ENCODE measurements at regions not wholly inside any gene's neighbourhood (a gene's known extent, or its start where the extent isn't known, plus 50 kb on each side); places are given as distances from the start of the nearest gene placed in this dataset.

- no peaks in the 10 kb centered on the region for H3K9me2 ChIP-seq (replicated peaks; ENCODE audit: insufficient read depth, low read length)
- H3K9ac ChIP-seq (ENCODE audit: low read length) = no peak overlapping the region
- H3K27me3 ChIP-seq (ENCODE audit: low read length) = no peaks in the 10 kb centered on the region
- no peaks in the 10 kb centered on the region for H3K9me3 ChIP-seq (ENCODE audit: low read length)
- H3K27ac ChIP-seq (ENCODE audit: low read length) = no peak overlapping the region
- no peaks in the 10 kb centered on the region for H4K20me1 ChIP-seq (ENCODE audit: insufficient read depth, low read depth, low read length)
- H3K36me3 ChIP-seq (ENCODE audit: insufficient read depth, low read length) = no peaks in the 10 kb centered on the region
- no peak for DNase-seq
- no peaks in the 10 kb centered on the region for H3K79me2 ChIP-seq (ENCODE audit: low read length)
- no peak overlapping the region for H3K4me2 ChIP-seq (ENCODE audit: low read depth, low read length, poor library complexity, severe bottlenecking)
- peaks cover 15% of the 10 kb centered on the region for H3K4me1 ChIP-seq (ENCODE audit: low read length)
- H2AFZ ChIP-seq (ENCODE audit: low read length) = no peak overlapping the region
- H3K4me3 ChIP-seq (ENCODE audit: low read length) = no peak overlapping the region
Observed at GRCh38 chr5:173696216-173696615, 79.8 kb upstream of the BOD1 start.

- Histone ChIP-seq H4K20me1 (ENCODE audit: insufficient read depth, low read depth, low read length) (no peaks in the 10 kb centered on the region), H3K9me2 (replicated peaks; ENCODE audit: insufficient read depth, low read length) (no peaks in the 10 kb centered on the region), H3K4me3 (ENCODE audit: low read length) (no peak overlapping the region), H3K4me1 (ENCODE audit: low read length) (peaks cover 15% of the 10 kb centered on the region), H3K79me2 (ENCODE audit: low read length) (no peaks in the 10 kb centered on the region), H3K27me3 (ENCODE audit: low read length) (no peaks in the 10 kb centered on the region), H3K9me3 (ENCODE audit: low read length) (no peaks in the 10 kb centered on the region), H3K4me2 (ENCODE audit: low read depth, low read length, poor library complexity, severe bottlenecking) (no peak overlapping the region), H3K27ac (ENCODE audit: low read length) (no peak overlapping the region), H3K9ac (ENCODE audit: low read length) (no peak overlapping the region), H2AFZ (ENCODE audit: low read length) (no peak overlapping the region), H3K36me3 (ENCODE audit: insufficient read depth, low read length) (no peaks in the 10 kb centered on the region)
- DNase-seq = no peak
Observed at GRCh38 chr5:173697931-173698579, 81.6 kb upstream of the BOD1 start.

- H3K4me1 ChIP-seq (ENCODE audit: low read length) = peaks cover 21% of the 10 kb centered on the region
- H3K27me3 ChIP-seq (ENCODE audit: low read length) = no peaks in the 10 kb centered on the region
- no peaks in the 10 kb centered on the region for H4K20me1 ChIP-seq (ENCODE audit: insufficient read depth, low read depth, low read length)
- no peaks in the 10 kb centered on the region for H3K79me2 ChIP-seq (ENCODE audit: low read length)
- no peaks in the 10 kb centered on the region for H3K36me3 ChIP-seq (ENCODE audit: insufficient read depth, low read length)
- no peak overlapping the region for H3K4me2 ChIP-seq (ENCODE audit: low read depth, low read length, poor library complexity, severe bottlenecking)
- H3K9me2 ChIP-seq (replicated peaks; ENCODE audit: insufficient read depth, low read length) = no peaks in the 10 kb centered on the region
- H3K9me3 ChIP-seq (ENCODE audit: low read length) = no peaks in the 10 kb centered on the region
- no peak overlapping the region for H2AFZ ChIP-seq (ENCODE audit: low read length)
- DNase-seq = no peak
- no peak overlapping the region for H3K4me3 ChIP-seq (ENCODE audit: low read length)
- H3K9ac ChIP-seq (ENCODE audit: low read length) = no peak overlapping the region
- H3K27ac ChIP-seq (ENCODE audit: low read length) = no peak overlapping the region
Observed at GRCh38 chr5:173699966-173700365, 83.5 kb upstream of the BOD1 start.

GRCh38 chr5:173703466-173703865 is 87.0 kb upstream of the BOD1 start:
- Histone ChIP-seq H3K4me3 (ENCODE audit: low read length) (no peak overlapping the region), H3K36me3 (ENCODE audit: insufficient read depth, low read length) (0 out of 2 replicates have a peak, but pooled peaks cover 7% of the 10 kb centered on the region), H3K4me1 (ENCODE audit: low read length) (peaks cover 46% of the 10 kb centered on the region), H4K20me1 (ENCODE audit: insufficient read depth, low read depth, low read length) (no peaks in the 10 kb centered on the region), H3K27me3 (ENCODE audit: low read length) (no peaks in the 10 kb centered on the region), H2AFZ (ENCODE audit: low read length) (no peak overlapping the region), H3K9ac (ENCODE audit: low read length) (no peak overlapping the region), H3K9me2 (replicated peaks; ENCODE audit: insufficient read depth, low read length) (no peaks in the 10 kb centered on the region), H3K4me2 (ENCODE audit: low read depth, low read length, poor library complexity, severe bottlenecking) (no peak overlapping the region), H3K9me3 (ENCODE audit: low read length) (no peaks in the 10 kb centered on the region), H3K79me2 (ENCODE audit: low read length) (no peaks in the 10 kb centered on the region), H3K27ac (ENCODE audit: low read length) (no peak overlapping the region)
- DNase-seq = no peak

- H3K9me2 ChIP-seq (replicated peaks; ENCODE audit: insufficient read depth, low read length) = no peaks in the 10 kb centered on the region
- H3K4me3 ChIP-seq (ENCODE audit: low read length) = no peak overlapping the region
- no peaks in the 10 kb centered on the region for H4K20me1 ChIP-seq (ENCODE audit: insufficient read depth, low read depth, low read length)
- no peak overlapping the region for H3K4me2 ChIP-seq (ENCODE audit: low read depth, low read length, poor library complexity, severe bottlenecking)
- H3K9ac ChIP-seq (ENCODE audit: low read length) = no peak overlapping the region
- H3K27me3 ChIP-seq (ENCODE audit: low read length) = no peaks in the 10 kb centered on the region
- H3K79me2 ChIP-seq (ENCODE audit: low read length) = no peaks in the 10 kb centered on the region
- no peak overlapping the region for H2AFZ ChIP-seq (ENCODE audit: low read length)
- H3K9me3 ChIP-seq (ENCODE audit: low read length) = no peaks in the 10 kb centered on the region
- no peak overlapping the region for H3K27ac ChIP-seq (ENCODE audit: low read length)
- peaks cover 59% of the 10 kb centered on the region for H3K4me1 ChIP-seq (ENCODE audit: low read length)
- no peak for DNase-seq
- 0 out of 2 replicates have a peak, but pooled peaks cover 7% of the 10 kb centered on the region for H3K36me3 ChIP-seq (ENCODE audit: insufficient read depth, low read length)
Observed at GRCh38 chr5:173704615-173705511, 88.4 kb upstream of the BOD1 start.

GRCh38 chr5:173705512-173706044 is 89.1 kb upstream of the BOD1 start:
- H3K4me1 ChIP-seq (ENCODE audit: low read length) = peaks cover 61% of the 10 kb centered on the region
- no peaks in the 10 kb centered on the region for H3K9me2 ChIP-seq (replicated peaks; ENCODE audit: insufficient read depth, low read length)

GRCh38 chr5:173706700-173707099 is 90.2 kb upstream of the BOD1 start:
- Histone ChIP-seq H3K79me2 (ENCODE audit: low read length) (no peaks in the 10 kb centered on the region), H2AFZ (ENCODE audit: low read length) (no peak overlapping the region), H3K4me1 (ENCODE audit: low read length) (peaks cover 71% of the 10 kb centered on the region), H3K9ac (ENCODE audit: low read length) (peak overlapping the region; percentile 28), H4K20me1 (ENCODE audit: insufficient read depth, low read depth, low read length) (no peaks in the 10 kb centered on the region), H3K36me3 (ENCODE audit: insufficient read depth, low read length) (0 out of 2 replicates have a peak, but pooled peaks cover 7% of the 10 kb centered on the region), H3K9me3 (ENCODE audit: low read length) (no peaks in the 10 kb centered on the region), H3K4me2 (ENCODE audit: low read depth, low read length, poor library complexity, severe bottlenecking) (peak overlapping the region; percentile 75), H3K4me3 (ENCODE audit: low read length) (no peak overlapping the region), H3K9me2 (replicated peaks; ENCODE audit: insufficient read depth, low read length) (no peaks in the 10 kb centered on the region), H3K27ac (ENCODE audit: low read length) (peak overlapping the region; percentile 97), H3K27me3 (ENCODE audit: low read length) (no peaks in the 10 kb centered on the region)
- DNase-seq = no peak

More at GRCh38 chr5:173705512-173706044, 89.1 kb upstream of the BOD1 start:
- Histone ChIP-seq H3K27ac (ENCODE audit: low read length) (no peak overlapping the region), H3K9me3 (ENCODE audit: low read length) (no peaks in the 10 kb centered on the region), H2AFZ (ENCODE audit: low read length) (no peak overlapping the region), H3K4me2 (ENCODE audit: low read depth, low read length, poor library complexity, severe bottlenecking) (no peak overlapping the region), H4K20me1 (ENCODE audit: insufficient read depth, low read depth, low read length) (no peaks in the 10 kb centered on the region), H3K4me3 (ENCODE audit: low read length) (no peak overlapping the region), H3K79me2 (ENCODE audit: low read length) (no peaks in the 10 kb centered on the region), H3K9ac (ENCODE audit: low read length) (peak overlapping the region; percentile 28; the same call in 1 of the 2 replicates), H3K27me3 (ENCODE audit: low read length) (no peaks in the 10 kb centered on the region), H3K36me3 (ENCODE audit: insufficient read depth, low read length) (0 out of 2 replicates have a peak, but pooled peaks cover 7% of the 10 kb centered on the region)
- DNase-seq = no peak

- Histone ChIP-seq H3K9ac (ENCODE audit: low read length) (peak overlapping the region; percentile 65), H3K4me3 (ENCODE audit: low read length) (peak overlapping the region; percentile 58), H3K9me3 (ENCODE audit: low read length) (no peaks in the 10 kb centered on the region), H3K36me3 (ENCODE audit: insufficient read depth, low read length) (0 out of 2 replicates have a peak, but pooled peaks cover 7% of the 10 kb centered on the region), H3K9me2 (replicated peaks; ENCODE audit: insufficient read depth, low read length) (no peaks in the 10 kb centered on the region), H4K20me1 (ENCODE audit: insufficient read depth, low read depth, low read length) (no peaks in the 10 kb centered on the region), H3K79me2 (ENCODE audit: low read length) (peaks cover 5% of the 10 kb centered on the region; the same call in 1 of the 2 replicates), H3K27ac (ENCODE audit: low read length) (peak overlapping the region; percentile 97), H3K4me2 (ENCODE audit: low read depth, low read length, poor library complexity, severe bottlenecking) (peak overlapping the region; percentile 75), H3K4me1 (ENCODE audit: low read length) (peaks cover 78% of the 10 kb centered on the region), H3K27me3 (ENCODE audit: low read length) (no peaks in the 10 kb centered on the region), H2AFZ (ENCODE audit: low read length) (no peak overlapping the region)
- peak; percentile 97 for DNase-seq
Observed at GRCh38 chr5:173707392-173707791, 90.9 kb upstream of the BOD1 start.

Data from Karpas-422 (cell line).